ENCODE measurements at regions not wholly inside any gene's neighbourhood (a gene's known extent, or its start where the extent isn't known, plus 50 kb on each side); places are given as distances from the start of the nearest gene placed in this dataset.

- no peak overlapping the region for H3K4me3 ChIP-seq
- WGBS, 4 donors, result 63 to 80% (median 79%) methylated on average over 4 of the region's 4 CpGs
- H3K36me3 ChIP-seq (replicated peaks in 1 of 2), result no peaks in the 10 kb centered on the region
- no peaks in the 10 kb centered on the region for H3K27me3 ChIP-seq
- intact Hi-C loops (cut with DNase I), result no loop called here
- no peak for DNase-seq
- H3K4me1 ChIP-seq (replicated peaks in 1 of 2), result peaks cover 0 to 5% of the 10 kb centered on the region in 2 donors
- H3K27ac ChIP-seq, result no peak overlapping the region
- H3K9me3 ChIP-seq (replicated peaks in 1 of 3), result no peaks in the 10 kb centered on the region
- TF ChIP-seq POLR2A (IDR thresholded peaks at IDR 0.05) (no peak), CTCF (IDR thresholded peaks at IDR 0.05) (no peak)
These were observed 192.1 kb downstream of the RHOU start for GRCh38 chr1:228927421-228927820.

- no peaks in the 10 kb centered on the region for H3K36me3 ChIP-seq (replicated peaks in 1 of 2)
- TF ChIP-seq CTCF (IDR thresholded peaks at IDR 0.05) (no peak), POLR2A (IDR thresholded peaks at IDR 0.05) (no peak)
- no peaks in the 10 kb centered on the region for H3K9me3 ChIP-seq (replicated peaks in 1 of 3)
- no peaks in the 10 kb centered on the region for H3K27me3 ChIP-seq
- H3K4me1 ChIP-seq (replicated peaks in 1 of 2), result peaks cover 0 to 5% of the 10 kb centered on the region in 2 donors
- no peak for DNase-seq
- intact Hi-C loops (cut with DNase I), result no loop called here
- H3K4me3 ChIP-seq, result no peak overlapping the region
- WGBS, 4 donors, result 83 to 90% (median 90%) methylated on average over 12 of the region's 12 CpGs
- no peak overlapping the region for H3K27ac ChIP-seq
These were observed 192.9 kb downstream of the RHOU start for GRCh38 chr1:228927946-228928898.

- no peak for TF ChIP-seq CTCF (IDR thresholded peaks at IDR 0.05)
- TF ChIP-seq POLR2A (IDR thresholded peaks at IDR 0.05), result no peak
- DNase-seq, result no peak
- H3K36me3 ChIP-seq (replicated peaks in 1 of 2), result no peaks in the 10 kb centered on the region
- no peaks in the 10 kb centered on the region for H3K9me3 ChIP-seq (replicated peaks in 1 of 3)
- no peaks in the 10 kb centered on the region for H3K27me3 ChIP-seq
- 86 to 95% (median 86%) methylated on average over 4 of the region's 4 CpGs for WGBS, 4 donors
- no peaks in the 10 kb centered on the region for H3K4me1 ChIP-seq (replicated peaks in 1 of 2)
- intact Hi-C loops (cut with DNase I), result no loop called here
- no peak overlapping the region for H3K27ac ChIP-seq
- no peak overlapping the region for H3K4me3 ChIP-seq
These were observed 194.3 kb downstream of the RHOU start for GRCh38 chr1:228929476-228930027.

- WGBS, 4 donors, result 64 to 78% (median 68%) methylated on average over 10 of the region's 10 CpGs
- H3K4me3 ChIP-seq, result no peak overlapping the region
- no peaks in the 10 kb centered on the region for H3K9me3 ChIP-seq (replicated peaks in 1 of 3)
- no peaks in the 10 kb centered on the region for H3K4me1 ChIP-seq (replicated peaks in 1 of 2)
- H3K27me3 ChIP-seq, result no peaks in the 10 kb centered on the region
- no peaks in the 10 kb centered on the region for H3K36me3 ChIP-seq (replicated peaks in 1 of 2)
- no peak for DNase-seq
- intact Hi-C loops (cut with DNase I), result no loop called here
- H3K27ac ChIP-seq, result no peak overlapping the region
- TF ChIP-seq POLR2A (IDR thresholded peaks at IDR 0.05) (no peak), CTCF (IDR thresholded peaks at IDR 0.05) (no peak)
These were observed 195.2 kb downstream of the RHOU start for GRCh38 chr1:228930479-228930957.
